OCI-LY7 (cell line): ENCODE measurements at regions not wholly inside any gene's neighbourhood (a gene's known extent, or its start where the extent isn't known, plus 50 kb on each side); places are given as distances from the start of the nearest gene placed in this dataset.

ENCODE experiments used
- BruUV-seq: library from RNA; stranded (reverse); fragments of 400-500 nt; replicated peaks from 2 replicates; lab custom pipeline; 2021; lab: Mats Ljungman, UMichigan
- CTCF ChIA-PET: fragments of 300-600 bp; sonication (Branson Sonifier 250); formaldehyde crosslinking; loops from one replicate; lab custom pipeline; 2022; ENCODE audit warnings: antibody characterized with exemption; ENCODE audit not compliant: unreplicated experiment; lab: Charles Lee
- POLR2A ChIA-PET: fragments of 300-600 bp; sonication (Branson Sonifier 250); formaldehyde crosslinking; loops from one replicate; lab custom pipeline; 2022; ENCODE audit warnings: antibody characterized with exemption; lab: Charles Lee
- DNase-seq: peaks from one replicate; pipeline ENCODE4 v3.0.0-alpha.2; 2015; ENCODE audit warnings: low spot score
- H2AFZ ChIP-seq: fragments of 200-600 bp; sonication (generic), shearing (Covaris generic); 2 replicates; pipeline ENCODE4 v1.6.1; 2014; ENCODE audit warnings: mild to moderate bottlenecking, antibody characterized with exemption, low read length, moderate library complexity
- H3K27ac ChIP-seq: fragments of 200-600 bp; sonication (generic); 2 replicates; pipeline ENCODE4 v1.5.1; 2014; ENCODE audit warnings: mixed run types, low read depth, mild to moderate bottlenecking, moderate library complexity, low read length, inconsistent platforms; ENCODE audit not compliant: poor library complexity, severe bottlenecking
- H3K36me3 ChIP-seq: fragments of 200-600 bp; sonication (generic); 2 replicates; pipeline ENCODE4 v1.6.1; 2014; ENCODE audit warnings: mild to moderate bottlenecking, antibody characterized with exemption, low read length, moderate library complexity, mixed read lengths; ENCODE audit not compliant: insufficient read depth
- H3K4me1 ChIP-seq: fragments of 200-600 bp; sonication (generic); 2 replicates; pipeline ENCODE4 v1.5.1; 2014; ENCODE audit warnings: mild to moderate bottlenecking, low read length; ENCODE audit not compliant: insufficient read depth, poor library complexity, severe bottlenecking
- H3K4me2 ChIP-seq: fragments of 200-600 bp; sonication (generic); 2 replicates; pipeline ENCODE4 v1.6.1; 2014; ENCODE audit warnings: mild to moderate bottlenecking, low read length
- H3K4me3 ChIP-seq: fragments of 200-600 bp; sonication (generic); 2 replicates; pipeline ENCODE4 v1.5.1; 2014; ENCODE audit warnings: mild to moderate bottlenecking, low read depth, low read length; ENCODE audit not compliant: poor library complexity, severe bottlenecking
- H3K79me2 ChIP-seq: fragments of 200-600 bp; sonication (generic); 2 replicates; pipeline ENCODE4 v1.6.1; 2016; ENCODE audit warnings: low read depth, mild to moderate bottlenecking, low read length, moderate library complexity, mixed read lengths; ENCODE audit not compliant: insufficient read depth
- H3K9me2 ChIP-seq: fragments of 200-600 bp; sonication (generic); 2 replicates; pipeline ENCODE4 v1.6.1; 2016; ENCODE audit warnings: mild to moderate bottlenecking, low read length, mixed read lengths; ENCODE audit not compliant: insufficient read depth
- H3K9me3 ChIP-seq: fragments of 200-600 bp; sonication (generic); 2 replicates; pipeline ENCODE4 v1.6.1; 2014; ENCODE audit warnings: mild to moderate bottlenecking, mixed run types, low read length, mixed read lengths
- H4K20me1 ChIP-seq: fragments of 200-600 bp; sonication (generic); 2 replicates; pipeline ENCODE4 v1.6.1; 2014; ENCODE audit warnings: mild to moderate bottlenecking, antibody characterized with exemption, low read length, moderate library complexity, mixed read lengths; ENCODE audit not compliant: insufficient read depth
- EZH2phosphoT487 ChIP-seq: fragments of 200-600 bp; sonication (generic); IDR thresholded peaks from 2 replicates; pipeline ENCODE4 v1.6.1; 2018; ENCODE audit warnings: low read depth, borderline replicate concordance, mild to moderate bottlenecking, mixed run types, antibody characterized with exemption, low read length, moderate library complexity, mixed read lengths
- intact Hi-C: fragments of 100-400 bp; cut with micrococcal nuclease; formaldehyde crosslinking; loops from one replicate; pipeline ENCODE4 v1.10.0; 2022; ENCODE audit not compliant: unreplicated experiment
- TF ChIP-seq, protein P1 (sequence below): fragments of 200-600 bp; sonication (generic); conservative IDR thresholded peaks from 2 replicates; pipeline ENCODE4 v1.5.1; 2014; ENCODE audit warnings: mild to moderate bottlenecking, antibody characterized with exemption, low read length, moderate library complexity, mixed read lengths

GRCh38 chr7:17147409-17147808 is 151.0 kb upstream of the AHR start:
- no peaks in the 10 kb centered on the region for H3K9me3 ChIP-seq
- TF ChIP-seq, protein P1, sequence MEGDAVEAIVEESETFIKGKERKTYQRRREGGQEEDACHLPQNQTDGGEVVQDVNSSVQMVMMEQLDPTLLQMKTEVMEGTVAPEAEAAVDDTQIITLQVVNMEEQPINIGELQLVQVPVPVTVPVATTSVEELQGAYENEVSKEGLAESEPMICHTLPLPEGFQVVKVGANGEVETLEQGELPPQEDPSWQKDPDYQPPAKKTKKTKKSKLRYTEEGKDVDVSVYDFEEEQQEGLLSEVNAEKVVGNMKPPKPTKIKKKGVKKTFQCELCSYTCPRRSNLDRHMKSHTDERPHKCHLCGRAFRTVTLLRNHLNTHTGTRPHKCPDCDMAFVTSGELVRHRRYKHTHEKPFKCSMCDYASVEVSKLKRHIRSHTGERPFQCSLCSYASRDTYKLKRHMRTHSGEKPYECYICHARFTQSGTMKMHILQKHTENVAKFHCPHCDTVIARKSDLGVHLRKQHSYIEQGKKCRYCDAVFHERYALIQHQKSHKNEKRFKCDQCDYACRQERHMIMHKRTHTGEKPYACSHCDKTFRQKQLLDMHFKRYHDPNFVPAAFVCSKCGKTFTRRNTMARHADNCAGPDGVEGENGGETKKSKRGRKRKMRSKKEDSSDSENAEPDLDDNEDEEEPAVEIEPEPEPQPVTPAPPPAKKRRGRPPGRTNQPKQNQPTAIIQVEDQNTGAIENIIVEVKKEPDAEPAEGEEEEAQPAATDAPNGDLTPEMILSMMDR: no peak
- no peak for TF ChIP-seq EZH2phosphoT487
- no peak overlapping the region for H3K4me3 ChIP-seq
- POLR2A ChIA-PET: no interaction called here
- H3K4me1 ChIP-seq: no peaks in the 10 kb centered on the region
- H2AFZ ChIP-seq: no peak overlapping the region
- no peak overlapping the region for H3K4me2 ChIP-seq
- H3K36me3 ChIP-seq: no peaks in the 10 kb centered on the region
- H3K9me2 ChIP-seq: no peaks in the 10 kb centered on the region
- CTCF ChIA-PET: no interaction called here
- H3K27ac ChIP-seq: no peak overlapping the region
- H3K79me2 ChIP-seq: no peaks in the 10 kb centered on the region
- no peak for DNase-seq
- intact Hi-C loops: no loop called here
- no peaks in the 10 kb centered on the region; the same call in 1 of the 2 replicates for H4K20me1 ChIP-seq
- no TSS peak for BruUV-seq

DNA sequence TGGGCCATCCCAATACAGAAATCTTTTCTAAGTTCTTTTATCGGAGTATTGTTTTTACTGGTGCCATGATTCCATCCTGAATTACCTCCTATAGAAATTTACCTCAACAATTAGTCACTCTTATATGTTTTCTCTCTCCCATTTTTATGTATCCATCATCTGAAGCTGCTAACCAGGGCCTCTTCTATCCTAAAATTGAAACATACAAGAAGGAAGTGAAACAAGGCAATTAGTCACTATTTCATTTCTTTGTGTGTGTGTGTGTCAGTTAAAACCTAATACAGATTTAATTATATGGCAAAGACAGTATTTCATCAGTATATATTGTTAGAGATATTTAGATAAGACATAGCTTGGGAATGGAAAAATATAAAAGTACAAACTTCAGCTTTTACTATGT is 148.4 kb upstream of the AHR start:
- CTCF ChIA-PET: no interaction called here
- POLR2A ChIA-PET: interaction anchor here (0.7 kb wide), 2 partner anchors 24 to 373 kb away, joined by 3 read pairs; no protein-coding TSS in a partner anchor

DNA sequence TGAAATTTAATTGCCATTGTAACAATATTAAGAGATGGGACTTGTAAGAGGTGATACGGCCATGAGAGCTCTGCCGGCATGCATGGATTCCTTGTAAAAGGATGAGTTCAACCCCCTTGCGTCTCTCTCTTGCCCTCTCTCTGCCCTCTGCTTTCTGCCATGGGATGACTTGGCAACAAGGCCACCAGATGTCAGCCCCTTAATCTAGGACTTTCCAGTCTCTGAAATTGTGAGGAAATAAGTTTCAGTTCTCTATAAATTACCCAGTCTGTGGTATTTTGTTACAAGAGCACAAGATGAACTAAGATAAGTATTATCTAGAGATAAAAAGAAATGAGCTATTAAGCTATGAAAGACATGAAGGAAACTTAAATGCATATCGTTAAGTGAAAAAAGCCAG is 145.7 kb upstream of the AHR start:
- Histone ChIP-seq H2AFZ (no peak overlapping the region), H3K27ac (no peak overlapping the region), H3K9me3 (no peaks in the 10 kb centered on the region), H3K4me3 (no peak overlapping the region), H3K79me2 (no peaks in the 10 kb centered on the region), H3K4me2 (no peak overlapping the region), H3K9me2 (no peaks in the 10 kb centered on the region), H3K36me3 (no peaks in the 10 kb centered on the region), H3K4me1 (no peaks in the 10 kb centered on the region), H4K20me1 (no peaks in the 10 kb centered on the region)
- BruUV-seq: no TSS peak
- intact Hi-C loops: no loop called here
- ChIA-PET POLR2A (interaction anchor here (0.6 kb wide), 1 partner anchor 848 kb away, joined by 3 read pairs; no protein-coding TSS in a partner anchor), CTCF (no interaction called here)
- TF ChIP-seq, protein P1: no peak
- no peak for TF ChIP-seq EZH2phosphoT487
- DNase-seq: no peak

More for the DNA sequence above, 148.4 kb upstream of the AHR start:
- Histone ChIP-seq H3K36me3 (no peaks in the 10 kb centered on the region), H3K4me1 (no peaks in the 10 kb centered on the region), H3K79me2 (no peaks in the 10 kb centered on the region), H3K27ac (no peak overlapping the region), H3K4me3 (no peak overlapping the region), H4K20me1 (no peaks in the 10 kb centered on the region; the same call in 1 of the 2 replicates), H3K4me2 (no peak overlapping the region), H2AFZ (no peak overlapping the region), H3K9me2 (no peaks in the 10 kb centered on the region), H3K9me3 (no peaks in the 10 kb centered on the region)
- no TSS peak for BruUV-seq
- intact Hi-C loops: no loop called here
- TF ChIP-seq, protein P1: no peak
- no peak for TF ChIP-seq EZH2phosphoT487
- DNase-seq: no peak
